Left kidney (tissue), 1 donor: ENCODE measurements at regions not wholly inside any gene's neighbourhood (a gene's known extent, or its start where the extent isn't known, plus 50 kb on each side); places are given as distances from the start of the nearest gene placed in this dataset.

ENCODE experiments used
- DNase-seq: peaks from one replicate; pipeline ENCODE4 v3.0.0-alpha.2; 2013

- DNase-seq, result no peak
These were observed 206.5 kb upstream of the BMP2 start for GRCh38 chr20:6560978-6561377.

GRCh38 chr20:6559791-6560190, 207.7 kb upstream of the BMP2 start:
- DNase-seq, result no peak

GRCh38 chr20:6558341-6558740, 209.1 kb upstream of the BMP2 start:
- no peak for DNase-seq

GRCh38 chr20:6533761-6534479, 233.6 kb upstream of the BMP2 start:
- DNase-seq, result peak; percentile 32

GRCh38 chr20:6533351-6533750, 234.1 kb upstream of the BMP2 start:
- DNase-seq, result peak; percentile 46

- no peak for DNase-seq
These were observed 236.6 kb upstream of the BMP2 start for GRCh38 chr20:6530779-6531315.

GRCh38 chr20:6530254-6530653, 237.2 kb upstream of the BMP2 start:
- DNase-seq, result no peak

GRCh38 chr20:6525447-6526303, 241.8 kb upstream of the BMP2 start:
- no peak for DNase-seq

- no peak for DNase-seq
These were observed 243.2 kb upstream of the BMP2 start for GRCh38 chr20:6524305-6524704.

GRCh38 chr20:6519556-6519955, 247.9 kb upstream of the BMP2 start:
- no peak for DNase-seq

- DNase-seq, result no peak
These were observed 252.2 kb upstream of the BMP2 start for GRCh38 chr20:6515261-6515660.

GRCh38 chr20:6513599-6513998, 253.9 kb upstream of the BMP2 start:
- DNase-seq, result no peak

- no peak for DNase-seq
These were observed 258.1 kb upstream of the BMP2 start for GRCh38 chr20:6509374-6509773.

- DNase-seq, result no peak
These were observed 260.6 kb upstream of the BMP2 start for GRCh38 chr20:6506906-6507305.

- DNase-seq, result no peak
These were observed 262.7 kb upstream of the BMP2 start for GRCh38 chr20:6504826-6505225.

- no peak for DNase-seq
These were observed 263.3 kb upstream of the BMP2 start for GRCh38 chr20:6504179-6504578.

GRCh38 chr20:6502999-6503398, 264.5 kb upstream of the BMP2 start:
- DNase-seq, result no peak

GRCh38 chr20:6502219-6502618, 265.3 kb upstream of the BMP2 start:
- no peak for DNase-seq

- DNase-seq, result no peak
These were observed 266.4 kb upstream of the BMP2 start for GRCh38 chr20:6501061-6501460.

- no peak for DNase-seq
These were observed 267.9 kb upstream of the BMP2 start for GRCh38 chr20:6499566-6499965.

- no peak for DNase-seq
These were observed 270.6 kb upstream of the BMP2 start for GRCh38 chr20:6496874-6497273.

- DNase-seq, result no peak
These were observed 271.6 kb upstream of the BMP2 start for GRCh38 chr20:6495907-6496306.
